HEK293 (cell line): ENCODE measurements at regions not wholly inside any gene's neighbourhood (a gene's known extent, or its start where the extent isn't known, plus 50 kb on each side); places are given as distances from the start of the nearest gene placed in this dataset.

ENCODE experiments used
- CTCF ChIA-PET: fragments of 350-600 bp; formaldehyde crosslinking; extraction: SDS; loops from one replicate; lab custom pipeline; 2021; ENCODE audit warnings: antibody characterized with exemption; lab: Yijun Ruan, JAX
- POLR2A ChIA-PET: fragments of 300-600 bp; formaldehyde crosslinking; extraction: SDS; loops from one replicate; lab custom pipeline; 2020; ENCODE audit warnings: antibody characterized with exemption, inconsistent platforms; lab: Yijun Ruan, JAX
- H3K27ac ChIP-seq: fragments of 200-500 bp; sonication (Bioruptor generic); 2 replicates; pipeline ENCODE4 v1.5.1; 2014; ENCODE audit warnings: low read depth, low read length, control low read depth, inconsistent platforms; ENCODE audit errors: extremely low read depth
- H3K36me3 ChIP-seq, 2 experiments: fragments of 200-500 bp in 1 of 2; sonication (Bioruptor generic) in 1 of 2; 1 replicate in 1 of 2; 2 replicates in 1 of 2; pipeline ENCODE4 v1.5.1; 2014 to 2017; ENCODE audit warnings: inconsistent platforms in 2 of 2, low read length in 2 of 2; ENCODE audit not compliant: control insufficient read depth in 2 of 2, insufficient read depth in 1 of 2
- H3K4me1 ChIP-seq: fragments of 200-500 bp; sonication (Bioruptor generic); 2 replicates; pipeline ENCODE4 v1.5.1; 2014; ENCODE audit warnings: mild to moderate bottlenecking, low read length, inconsistent platforms; ENCODE audit not compliant: control insufficient read depth, insufficient read depth
- H3K4me3 ChIP-seq: 2 replicates; pipeline ENCODE4 v1.5.1; 2011; ENCODE audit warnings: low read depth, mild to moderate bottlenecking, control low read depth, low read length, moderate library complexity
- H3K9me3 ChIP-seq: fragments of 200-500 bp; sonication (Bioruptor generic); 2 replicates; pipeline ENCODE4 v1.5.1; 2014; ENCODE audit warnings: low read depth, low read length, inconsistent platforms; ENCODE audit not compliant: control insufficient read depth, insufficient read depth
- BCL11B ChIP-seq: fragments of 450-650 bp; formaldehyde crosslinking; IDR thresholded peaks from 2 replicates; pipeline ENCODE4 v1.5.1; 2016; ENCODE audit warnings: low read depth, missing biosample characterization, missing genetic modification characterization
- FEZF1 ChIP-seq: fragments of 450-650 bp; formaldehyde crosslinking; IDR thresholded peaks from 2 replicates; pipeline ENCODE4 v1.5.1; 2016; ENCODE audit warnings: missing biosample characterization, missing genetic modification characterization
- MEIS1 ChIP-seq: sonication (generic); formaldehyde crosslinking; IDR thresholded peaks from 2 replicates; pipeline ENCODE4 v1.8.1; 2022; ENCODE audit warnings: missing genetic modification reagents, mild to moderate bottlenecking, borderline replicate concordance
- OSR2 ChIP-seq: fragments of 450-650 bp; formaldehyde crosslinking; IDR thresholded peaks from 2 replicates; pipeline ENCODE4 v1.5.1; 2016; ENCODE audit warnings: missing biosample characterization, missing genetic modification characterization
- SETDB1 ChIP-seq: IDR thresholded peaks from one replicate; pipeline ENCODE4 v1.6.1; 2017; ENCODE audit warnings: mild to moderate bottlenecking, low read length, moderate library complexity, mixed read lengths; ENCODE audit not compliant: insufficient read length
- WT1 ChIP-seq: fragments of 450-650 bp; formaldehyde crosslinking; IDR thresholded peaks from 2 replicates; pipeline ENCODE4 v1.5.1; 2016; ENCODE audit warnings: missing biosample characterization, missing genetic modification characterization
- ZFHX2 ChIP-seq: fragments of 450-650 bp; formaldehyde crosslinking; conservative IDR thresholded peaks from 2 replicates; pipeline ENCODE4 v1.5.1; 2016; ENCODE audit warnings: missing biosample characterization, missing genetic modification characterization
- ZFP37 ChIP-seq: fragments of 450-650 bp; formaldehyde crosslinking; IDR thresholded peaks from 2 replicates; pipeline ENCODE4 v1.5.1; 2016; ENCODE audit warnings: missing biosample characterization, missing genetic modification characterization
- ZNF138 ChIP-seq: fragments of 450-650 bp; formaldehyde crosslinking; IDR thresholded peaks from 2 replicates; pipeline ENCODE4 v1.5.1; 2016; ENCODE audit warnings: missing biosample characterization, missing genetic modification characterization, borderline replicate concordance
- ZNF214 ChIP-seq: fragments of 450-650 bp; formaldehyde crosslinking; IDR thresholded peaks from 2 replicates; pipeline ENCODE4 v1.5.1; 2017; ENCODE audit warnings: missing biosample characterization, mild to moderate bottlenecking, missing genetic modification characterization, borderline replicate concordance
- ZNF223 ChIP-seq: fragments of 450-650 bp; formaldehyde crosslinking; IDR thresholded peaks from 2 replicates; pipeline ENCODE4 v1.5.1; 2016; ENCODE audit warnings: missing biosample characterization, missing genetic modification characterization
- ZNF354C ChIP-seq: fragments of 450-650 bp; formaldehyde crosslinking; IDR thresholded peaks from 2 replicates; pipeline ENCODE4 v1.5.1; 2016; ENCODE audit warnings: missing biosample characterization, missing genetic modification characterization, low read depth, borderline replicate concordance
- ZNF48 ChIP-seq: fragments of 450-650 bp; formaldehyde crosslinking; IDR thresholded peaks from 2 replicates; pipeline ENCODE4 v1.5.1; 2016; ENCODE audit warnings: missing biosample characterization, missing genetic modification characterization
- ZNF600 ChIP-seq: fragments of 450-650 bp; formaldehyde crosslinking; IDR thresholded peaks from 2 replicates; pipeline ENCODE4 v1.5.1; 2016; ENCODE audit warnings: missing biosample characterization, missing genetic modification characterization
- ZNF701 ChIP-seq: fragments of 450-650 bp; formaldehyde crosslinking; IDR thresholded peaks from 2 replicates; pipeline ENCODE4 v1.5.1; 2016; ENCODE audit warnings: missing biosample characterization, missing genetic modification characterization
- ZNF792 ChIP-seq: fragments of 450-650 bp; formaldehyde crosslinking; IDR thresholded peaks from 2 replicates; pipeline ENCODE4 v1.5.1; 2016; ENCODE audit warnings: missing biosample characterization, missing genetic modification characterization
- TF ChIP-seq, protein P1 (sequence below): fragments of 450-650 bp; formaldehyde crosslinking; IDR thresholded peaks from 2 replicates; pipeline ENCODE4 v1.5.1; 2016; ENCODE audit warnings: missing biosample characterization, missing genetic modification characterization, low read depth
- TF ChIP-seq, protein P2 (sequence below): fragments of 450-650 bp; formaldehyde crosslinking; IDR thresholded peaks from 2 replicates; pipeline ENCODE4 v1.5.1; 2017; ENCODE audit warnings: missing biosample characterization, missing genetic modification characterization
- TF ChIP-seq, protein P3 (sequence below): fragments of 450-650 bp; formaldehyde crosslinking; optimal IDR thresholded peaks from 2 replicates; pipeline ENCODE3; 2016; ENCODE audit warnings: missing biosample characterization, mild to moderate bottlenecking, missing genetic modification characterization
- TF ChIP-seq, protein P4 (sequence below): fragments of 450-650 bp; formaldehyde crosslinking; IDR thresholded peaks from 2 replicates; pipeline ENCODE4 v1.5.1; 2016; ENCODE audit warnings: missing biosample characterization, missing genetic modification characterization
- TF ChIP-seq, protein P5 (sequence below): fragments of 450-650 bp; formaldehyde crosslinking; IDR thresholded peaks from 2 replicates; pipeline ENCODE4 v1.5.1; 2016; ENCODE audit warnings: missing biosample characterization, missing genetic modification characterization
- TF ChIP-seq, protein P6 (sequence below): fragments of 450-650 bp; formaldehyde crosslinking; IDR thresholded peaks from 2 replicates; pipeline ENCODE4 v1.5.1; 2016; ENCODE audit warnings: missing biosample characterization, missing genetic modification characterization
- TF ChIP-seq, protein P7 (sequence below): fragments of 450-650 bp; formaldehyde crosslinking; IDR thresholded peaks from 2 replicates; pipeline ENCODE4 v1.5.0; 2017; ENCODE audit warnings: missing biosample characterization, missing genetic modification characterization, borderline replicate concordance

DNA sequence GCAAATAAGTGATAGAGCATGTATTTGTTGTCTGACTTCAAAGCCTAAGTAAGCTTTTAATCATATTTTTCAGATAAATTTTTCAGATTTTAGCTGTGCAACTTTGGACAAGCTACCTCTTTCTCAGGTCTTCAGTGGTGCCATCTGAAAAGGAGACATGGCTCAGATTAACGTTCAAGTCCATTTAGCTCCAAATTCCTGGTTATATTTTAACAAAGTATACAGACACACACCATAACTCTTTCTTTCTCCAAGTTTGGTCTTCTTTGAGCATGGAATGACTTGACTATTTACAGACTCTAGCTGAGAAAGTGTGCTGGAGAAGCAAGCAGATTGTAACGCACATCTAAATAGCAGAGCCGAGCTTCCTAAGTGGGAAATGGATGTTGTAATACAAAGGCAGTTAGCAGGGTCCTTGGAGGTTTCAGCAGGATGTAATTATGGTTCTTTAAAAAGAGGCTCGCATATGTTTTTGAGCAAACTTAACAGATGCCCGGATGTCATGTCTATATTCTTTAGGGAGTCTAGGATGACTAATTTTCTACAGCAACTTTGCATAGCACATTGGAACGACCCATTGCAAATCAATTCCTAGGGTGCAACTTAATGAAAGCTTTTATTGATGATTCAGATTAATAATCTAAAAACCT lies 128.1 kb upstream of the E2F8 start:
- no peaks in the 10 kb centered on the region for H3K4me1 ChIP-seq
- TF ChIP-seq, protein P1, sequence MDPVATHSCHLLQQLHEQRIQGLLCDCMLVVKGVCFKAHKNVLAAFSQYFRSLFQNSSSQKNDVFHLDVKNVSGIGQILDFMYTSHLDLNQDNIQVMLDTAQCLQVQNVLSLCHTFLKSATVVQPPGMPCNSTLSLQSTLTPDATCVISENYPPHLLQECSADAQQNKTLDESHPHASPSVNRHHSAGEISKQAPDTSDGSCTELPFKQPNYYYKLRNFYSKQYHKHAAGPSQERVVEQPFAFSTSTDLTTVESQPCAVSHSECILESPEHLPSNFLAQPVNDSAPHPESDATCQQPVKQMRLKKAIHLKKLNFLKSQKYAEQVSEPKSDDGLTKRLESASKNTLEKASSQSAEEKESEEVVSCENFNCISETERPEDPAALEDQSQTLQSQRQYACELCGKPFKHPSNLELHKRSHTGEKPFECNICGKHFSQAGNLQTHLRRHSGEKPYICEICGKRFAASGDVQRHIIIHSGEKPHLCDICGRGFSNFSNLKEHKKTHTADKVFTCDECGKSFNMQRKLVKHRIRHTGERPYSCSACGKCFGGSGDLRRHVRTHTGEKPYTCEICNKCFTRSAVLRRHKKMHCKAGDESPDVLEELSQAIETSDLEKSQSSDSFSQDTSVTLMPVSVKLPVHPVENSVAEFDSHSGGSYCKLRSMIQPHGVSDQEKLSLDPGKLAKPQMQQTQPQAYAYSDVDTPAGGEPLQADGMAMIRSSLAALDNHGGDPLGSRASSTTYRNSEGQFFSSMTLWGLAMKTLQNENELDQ (tag by site-specific recombination), result no peak
- TF ChIP-seq MEIS1 (CRISPR knock-in tag), result no peak
- no peak for TF ChIP-seq ZNF792 (tag by site-specific recombination)
- TF ChIP-seq OSR2 (tag by site-specific recombination), result no peak
- TF ChIP-seq ZFHX2 (tag by site-specific recombination), result no peak
- TF ChIP-seq ZNF600 (tag by site-specific recombination), result no peak
- TF ChIP-seq, protein P2, sequence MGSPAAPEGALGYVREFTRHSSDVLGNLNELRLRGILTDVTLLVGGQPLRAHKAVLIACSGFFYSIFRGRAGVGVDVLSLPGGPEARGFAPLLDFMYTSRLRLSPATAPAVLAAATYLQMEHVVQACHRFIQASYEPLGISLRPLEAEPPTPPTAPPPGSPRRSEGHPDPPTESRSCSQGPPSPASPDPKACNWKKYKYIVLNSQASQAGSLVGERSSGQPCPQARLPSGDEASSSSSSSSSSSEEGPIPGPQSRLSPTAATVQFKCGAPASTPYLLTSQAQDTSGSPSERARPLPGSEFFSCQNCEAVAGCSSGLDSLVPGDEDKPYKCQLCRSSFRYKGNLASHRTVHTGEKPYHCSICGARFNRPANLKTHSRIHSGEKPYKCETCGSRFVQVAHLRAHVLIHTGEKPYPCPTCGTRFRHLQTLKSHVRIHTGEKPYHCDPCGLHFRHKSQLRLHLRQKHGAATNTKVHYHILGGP (tag by site-specific recombination), result no peak
- no peak for TF ChIP-seq FEZF1
- TF ChIP-seq WT1, result no peak
- TF ChIP-seq, protein P3, sequence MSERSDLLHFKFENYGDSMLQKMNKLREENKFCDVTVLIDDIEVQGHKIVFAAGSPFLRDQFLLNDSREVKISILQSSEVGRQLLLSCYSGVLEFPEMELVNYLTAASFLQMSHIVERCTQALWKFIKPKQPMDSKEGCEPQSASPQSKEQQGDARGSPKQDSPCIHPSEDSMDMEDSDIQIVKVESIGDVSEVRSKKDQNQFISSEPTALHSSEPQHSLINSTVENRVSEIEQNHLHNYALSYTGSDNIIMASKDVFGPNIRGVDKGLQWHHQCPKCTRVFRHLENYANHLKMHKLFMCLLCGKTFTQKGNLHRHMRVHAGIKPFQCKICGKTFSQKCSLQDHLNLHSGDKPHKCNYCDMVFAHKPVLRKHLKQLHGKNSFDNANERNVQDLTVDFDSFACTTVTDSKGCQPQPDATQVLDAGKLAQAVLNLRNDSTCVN (tag by site-specific recombination), result no peak
- no peak for TF ChIP-seq SETDB1
- TF ChIP-seq, protein P4, sequence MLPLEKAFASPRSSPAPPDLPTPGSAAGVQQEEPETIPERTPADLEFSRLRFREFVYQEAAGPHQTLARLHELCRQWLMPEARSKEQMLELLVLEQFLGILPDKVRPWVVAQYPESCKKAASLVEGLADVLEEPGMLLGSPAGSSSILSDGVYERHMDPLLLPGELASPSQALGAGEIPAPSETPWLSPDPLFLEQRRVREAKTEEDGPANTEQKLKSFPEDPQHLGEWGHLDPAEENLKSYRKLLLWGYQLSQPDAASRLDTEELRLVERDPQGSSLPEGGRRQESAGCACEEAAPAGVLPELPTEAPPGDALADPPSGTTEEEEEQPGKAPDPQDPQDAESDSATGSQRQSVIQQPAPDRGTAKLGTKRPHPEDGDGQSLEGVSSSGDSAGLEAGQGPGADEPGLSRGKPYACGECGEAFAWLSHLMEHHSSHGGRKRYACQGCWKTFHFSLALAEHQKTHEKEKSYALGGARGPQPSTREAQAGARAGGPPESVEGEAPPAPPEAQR, result no peak
- TF ChIP-seq, protein P5, sequence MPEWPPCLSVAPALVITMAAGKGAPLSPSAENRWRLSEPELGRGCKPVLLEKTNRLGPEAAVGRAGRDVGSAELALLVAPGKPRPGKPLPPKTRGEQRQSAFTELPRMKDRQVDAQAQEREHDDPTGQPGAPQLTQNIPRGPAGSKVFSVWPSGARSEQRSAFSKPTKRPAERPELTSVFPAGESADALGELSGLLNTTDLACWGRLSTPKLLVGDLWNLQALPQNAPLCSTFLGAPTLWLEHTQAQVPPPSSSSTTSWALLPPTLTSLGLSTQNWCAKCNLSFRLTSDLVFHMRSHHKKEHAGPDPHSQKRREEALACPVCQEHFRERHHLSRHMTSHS (tag by site-specific recombination), result no peak
- no peak for TF ChIP-seq BCL11B
- no peak for TF ChIP-seq ZFP37 (tag by site-specific recombination)
- TF ChIP-seq ZNF214 (tag by site-specific recombination), result no peak
- TF ChIP-seq ZNF223 (tag by site-specific recombination), result no peak
- ChIA-PET CTCF (interaction anchor here (0.6 to 1.3 kb wide), 3 partner anchors 9 to 337 kb away, joined by 3 read pairs; no protein-coding TSS in a partner anchor), POLR2A (no interaction called here)
- no peak overlapping the region for H3K27ac ChIP-seq
- no peaks in the 10 kb centered on the region for H3K9me3 ChIP-seq
- H3K4me3 ChIP-seq, result no peak overlapping the region
- no peaks in the 10 kb centered on the region for H3K36me3 ChIP-seq

DNA sequence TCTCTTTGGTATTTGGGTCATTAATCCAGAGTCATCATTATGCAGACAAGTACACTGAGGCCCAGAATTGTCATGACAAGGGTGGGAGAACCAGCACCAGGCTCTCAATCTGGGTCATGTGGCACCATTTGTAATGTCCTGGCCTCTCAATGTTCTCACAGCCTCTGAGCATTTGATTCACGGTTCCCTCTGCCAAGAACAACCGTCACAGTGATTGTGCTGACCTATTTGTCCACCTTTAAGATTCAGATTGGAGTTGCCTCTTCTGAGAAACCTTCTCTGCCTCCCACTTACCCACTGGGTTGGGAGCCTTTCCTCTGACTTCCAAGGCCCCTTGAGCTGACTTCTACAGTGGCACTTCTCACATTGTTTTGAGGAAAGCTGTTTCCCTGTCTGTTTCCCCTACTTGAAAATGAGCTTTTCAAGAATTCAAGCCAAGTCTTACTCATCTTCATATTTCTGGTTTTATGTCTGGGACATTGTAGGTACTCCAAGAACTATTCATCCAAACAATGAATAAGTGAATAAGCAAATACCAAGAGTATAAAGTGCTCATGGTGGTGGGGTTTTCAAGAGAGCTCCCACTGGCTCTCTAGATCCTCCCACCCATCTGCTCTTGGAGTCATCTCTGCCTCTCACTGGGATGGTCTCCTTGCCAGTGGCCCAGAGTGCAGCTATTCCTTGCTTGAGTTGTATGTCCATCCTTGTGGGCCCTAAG lies 126.4 kb upstream of the E2F8 start:
- Histone ChIP-seq H3K27ac (no peak overlapping the region), H3K36me3 (no peaks in the 10 kb centered on the region), H3K4me1 (no peaks in the 10 kb centered on the region), H3K4me3 (no peak overlapping the region), H3K9me3 (no peaks in the 10 kb centered on the region)
- ChIA-PET CTCF (interaction anchor here (0.6 to 1.4 kb wide), 3 partner anchors 15 to 186 kb away, joined by 3 to 5 read pairs (median 3); no protein-coding TSS in a partner anchor), POLR2A (no interaction called here)
- TF ChIP-seq ZNF354C (tag by site-specific recombination), result no peak
- TF ChIP-seq ZNF138 (tag by site-specific recombination), result no peak
- TF ChIP-seq ZNF701, result no peak
- TF ChIP-seq, protein P6, sequence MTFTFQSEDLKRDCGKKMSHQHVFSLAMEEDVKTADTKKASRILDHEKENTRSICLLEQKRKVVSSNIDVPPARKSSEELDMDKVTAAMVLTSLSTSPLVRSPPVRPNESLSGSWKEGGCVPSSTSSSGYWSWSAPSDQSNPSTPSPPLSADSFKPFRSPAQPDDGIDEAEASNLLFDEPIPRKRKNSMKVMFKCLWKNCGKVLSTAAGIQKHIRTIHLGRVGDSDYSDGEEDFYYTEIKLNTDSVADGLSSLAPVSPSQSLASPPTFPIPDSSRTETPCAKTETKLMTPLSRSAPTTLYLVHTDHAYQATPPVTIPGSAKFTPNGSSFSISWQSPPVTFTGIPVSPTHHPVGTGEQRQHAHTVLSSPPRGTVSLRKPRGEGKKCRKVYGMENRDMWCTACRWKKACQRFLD (tag by site-specific recombination), result no peak
- no peak for TF ChIP-seq ZNF48
- TF ChIP-seq, protein P7, sequence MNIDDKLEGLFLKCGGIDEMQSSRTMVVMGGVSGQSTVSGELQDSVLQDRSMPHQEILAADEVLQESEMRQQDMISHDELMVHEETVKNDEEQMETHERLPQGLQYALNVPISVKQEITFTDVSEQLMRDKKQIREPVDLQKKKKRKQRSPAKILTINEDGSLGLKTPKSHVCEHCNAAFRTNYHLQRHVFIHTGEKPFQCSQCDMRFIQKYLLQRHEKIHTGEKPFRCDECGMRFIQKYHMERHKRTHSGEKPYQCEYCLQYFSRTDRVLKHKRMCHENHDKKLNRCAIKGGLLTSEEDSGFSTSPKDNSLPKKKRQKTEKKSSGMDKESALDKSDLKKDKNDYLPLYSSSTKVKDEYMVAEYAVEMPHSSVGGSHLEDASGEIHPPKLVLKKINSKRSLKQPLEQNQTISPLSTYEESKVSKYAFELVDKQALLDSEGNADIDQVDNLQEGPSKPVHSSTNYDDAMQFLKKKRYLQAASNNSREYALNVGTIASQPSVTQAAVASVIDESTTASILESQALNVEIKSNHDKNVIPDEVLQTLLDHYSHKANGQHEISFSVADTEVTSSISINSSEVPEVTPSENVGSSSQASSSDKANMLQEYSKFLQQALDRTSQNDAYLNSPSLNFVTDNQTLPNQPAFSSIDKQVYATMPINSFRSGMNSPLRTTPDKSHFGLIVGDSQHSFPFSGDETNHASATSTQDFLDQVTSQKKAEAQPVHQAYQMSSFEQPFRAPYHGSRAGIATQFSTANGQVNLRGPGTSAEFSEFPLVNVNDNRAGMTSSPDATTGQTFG (tag by site-specific recombination), result no peak
